ENCODE measurements at regions not wholly inside any gene's neighbourhood (a gene's known extent, or its start where the extent isn't known, plus 50 kb on each side); places are given as distances from the start of the nearest gene placed in this dataset.

GRCh38 chr1:43066578-43066977 is 105.5 kb downstream of the EBNA1BP2 start:
- in situ Hi-C loops (cut with MboI; ENCODE audit: low sequenced_read_pairs in 4 of 4) = loop anchor here (25.0 kb wide), 4 partner anchors 279 to 929 kb away; partner anchors contain the start of genes TMEM269 (in 2 of the 4), C1orf50 (in 1 of the 4) and P3H1 (in 1 of the 4)
- no peak overlapping the region for H3K4me3 ChIP-seq
- H3K4me1 ChIP-seq = peaks cover 0 to 3% of the 10 kb centered on the region in 2 donors
- H3K9me3 ChIP-seq = no peaks in the 10 kb centered on the region
- H3K27ac ChIP-seq = no peak overlapping the region
- ATAC-seq = no peak
- TF ChIP-seq, protein P1, sequence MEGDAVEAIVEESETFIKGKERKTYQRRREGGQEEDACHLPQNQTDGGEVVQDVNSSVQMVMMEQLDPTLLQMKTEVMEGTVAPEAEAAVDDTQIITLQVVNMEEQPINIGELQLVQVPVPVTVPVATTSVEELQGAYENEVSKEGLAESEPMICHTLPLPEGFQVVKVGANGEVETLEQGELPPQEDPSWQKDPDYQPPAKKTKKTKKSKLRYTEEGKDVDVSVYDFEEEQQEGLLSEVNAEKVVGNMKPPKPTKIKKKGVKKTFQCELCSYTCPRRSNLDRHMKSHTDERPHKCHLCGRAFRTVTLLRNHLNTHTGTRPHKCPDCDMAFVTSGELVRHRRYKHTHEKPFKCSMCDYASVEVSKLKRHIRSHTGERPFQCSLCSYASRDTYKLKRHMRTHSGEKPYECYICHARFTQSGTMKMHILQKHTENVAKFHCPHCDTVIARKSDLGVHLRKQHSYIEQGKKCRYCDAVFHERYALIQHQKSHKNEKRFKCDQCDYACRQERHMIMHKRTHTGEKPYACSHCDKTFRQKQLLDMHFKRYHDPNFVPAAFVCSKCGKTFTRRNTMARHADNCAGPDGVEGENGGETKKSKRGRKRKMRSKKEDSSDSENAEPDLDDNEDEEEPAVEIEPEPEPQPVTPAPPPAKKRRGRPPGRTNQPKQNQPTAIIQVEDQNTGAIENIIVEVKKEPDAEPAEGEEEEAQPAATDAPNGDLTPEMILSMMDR (IDR thresholded peaks at IDR 0.05 in 4 of 5, conservative IDR thresholded peaks at IDR 0.05 in 1 of 5) = no peak
- no peak for TF ChIP-seq POLR2A (IDR thresholded peaks at IDR 0.05)
- no peak for DNase-seq
- intact Hi-C loops (cut with DNase I; ENCODE audit: low total_unique reads) = no loop called here
- no peaks in the 10 kb centered on the region for H3K36me3 ChIP-seq
- H3K27me3 ChIP-seq = peaks cover 6 to 12% (median 7%) of the 10 kb centered on the region in 3 donors

DNA sequence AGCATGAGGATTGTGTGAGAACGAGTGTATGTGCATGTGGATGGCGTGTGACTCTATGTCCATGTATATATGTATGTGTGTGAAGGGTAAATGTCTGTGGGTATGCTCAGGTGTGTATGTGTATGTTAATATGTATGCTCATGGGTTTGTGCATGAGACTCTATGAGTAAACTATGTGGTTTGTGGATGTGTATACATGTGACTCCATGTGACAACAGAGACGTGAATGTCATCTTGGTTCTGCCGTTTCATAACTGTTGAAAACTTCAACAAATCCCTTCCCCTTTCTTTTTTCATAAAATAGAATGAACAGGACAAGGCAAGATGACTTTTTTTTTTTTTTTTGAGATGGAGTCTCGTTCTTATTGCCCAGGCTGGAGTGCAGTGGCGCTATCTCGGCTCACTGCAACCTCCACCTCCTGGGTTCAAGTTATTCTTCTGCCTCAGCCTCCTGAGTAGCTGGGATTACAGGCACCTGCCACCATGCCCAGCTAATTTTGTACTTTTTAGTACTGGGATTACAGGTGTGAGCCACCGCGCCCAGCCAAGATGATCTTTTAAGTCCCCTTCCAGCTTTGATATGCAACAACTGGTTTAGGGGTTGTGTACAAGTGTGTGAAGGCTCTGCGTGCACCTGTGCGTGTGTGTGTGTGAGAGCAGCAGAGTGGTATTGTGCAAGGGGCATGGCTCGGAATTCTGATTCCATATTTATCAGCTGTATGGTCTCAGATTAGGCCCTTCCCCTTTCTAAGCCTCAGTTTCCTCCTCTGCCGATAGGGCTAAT is 106.3 kb downstream of the EBNA1BP2 start:
- Histone ChIP-seq H3K27me3 (peaks cover 6 to 12% (median 7%) of the 10 kb centered on the region in 3 donors), H3K4me1 (peaks cover 0 to 3% of the 10 kb centered on the region in 2 donors), H3K9me3 (no peaks in the 10 kb centered on the region), H3K4me3 (no peak overlapping the region), H3K36me3 (no peaks in the 10 kb centered on the region), H3K27ac (no peak overlapping the region)
- TF ChIP-seq, protein P1 (IDR thresholded peaks at IDR 0.05 in 4 of 5, conservative IDR thresholded peaks at IDR 0.05 in 1 of 5) = no peak
- TF ChIP-seq POLR2A (IDR thresholded peaks at IDR 0.05) = no peak
- in situ Hi-C loops (cut with MboI; ENCODE audit: low sequenced_read_pairs in 4 of 4) (loop anchor here (25.0 kb wide), 4 partner anchors 279 to 929 kb away; partner anchors contain the start of genes TMEM269 (in 2 of the 4), C1orf50 (in 1 of the 4) and P3H1 (in 1 of the 4)), intact Hi-C loops (cut with DNase I; ENCODE audit: low total_unique reads) (no loop called here)
- ATAC-seq (no peak), DNase-seq (no peak)

GRCh38 chr1:43065191-43065590 is 106.5 kb upstream of the SLC2A1 start:
- no peak overlapping the region for H3K4me3 ChIP-seq
- H3K4me1 ChIP-seq = peaks cover 0 to 3% of the 10 kb centered on the region in 2 donors
- TF ChIP-seq, protein P1 (IDR thresholded peaks at IDR 0.05 in 4 of 5, conservative IDR thresholded peaks at IDR 0.05 in 1 of 5) = no peak
- no peak for TF ChIP-seq POLR2A (IDR thresholded peaks at IDR 0.05)
- no peak overlapping the region for H3K27ac ChIP-seq
- in situ Hi-C loops (cut with MboI; ENCODE audit: low sequenced_read_pairs in 4 of 4) (loop anchor here (25.0 kb wide), 4 partner anchors 278 to 928 kb away; partner anchors contain the start of genes TMEM269 (in 2 of the 4), C1orf50 (in 1 of the 4) and P3H1 (in 1 of the 4)), intact Hi-C loops (cut with DNase I; ENCODE audit: low total_unique reads) (no loop called here)
- H3K36me3 ChIP-seq = no peaks in the 10 kb centered on the region
- no peak for ATAC-seq
- DNase-seq = no peak
- H3K27me3 ChIP-seq = peaks cover 6 to 12% (median 7%) of the 10 kb centered on the region in 3 donors
- H3K9me3 ChIP-seq = no peaks in the 10 kb centered on the region

- Histone ChIP-seq H3K27me3 (peaks cover 5 to 19% (median 6%) of the 10 kb centered on the region in 3 donors), H3K4me3 (no peak overlapping the region), H3K4me1 (peaks cover 0 to 3% of the 10 kb centered on the region in 2 donors), H3K9me3 (no peaks in the 10 kb centered on the region), H3K36me3 (no peaks in the 10 kb centered on the region), H3K27ac (no peak overlapping the region)
- DNase-seq (no peak), ATAC-seq (no peak)
- in situ Hi-C loops (cut with MboI; ENCODE audit: low sequenced_read_pairs in 4 of 4) = loop anchor here (25.0 kb wide), 4 partner anchors 276 to 926 kb away; partner anchors contain the start of genes TMEM269 (in 2 of the 4), C1orf50 (in 1 of the 4) and P3H1 (in 1 of the 4)
- intact Hi-C loops (cut with DNase I; ENCODE audit: low total_unique reads) = no loop called here
- no peak for TF ChIP-seq POLR2A (IDR thresholded peaks at IDR 0.05)
- TF ChIP-seq, protein P1 (IDR thresholded peaks at IDR 0.05 in 4 of 5, conservative IDR thresholded peaks at IDR 0.05 in 1 of 5) = no peak
These were observed 104.9 kb upstream of the SLC2A1 start for GRCh38 chr1:43063394-43064219.

Data from gastrocnemius medialis (tissue), 4 donors.